Fibroblast of skin of left biceps (primary cell): ENCODE measurements at regions not wholly inside any gene's neighbourhood (a gene's known extent, or its start where the extent isn't known, plus 50 kb on each side); places are given as distances from the start of the nearest gene placed in this dataset.
A peak's percentile ranks its signal among the peaks of the same experiment; 100 is the strongest.
"Not testable (repeated sequence)": the region's sequence is repeated elsewhere in the genome, so short reads cannot be mapped to it uniquely, and the experiment has no call there.

Experiments used
- DNase-seq, 2 experiments: peaks; one replicate each; pipeline ENCODE4 v3.0.0-alpha.2; 2013; ENCODE audit warnings: low read depth in 2 of 2

DNA sequence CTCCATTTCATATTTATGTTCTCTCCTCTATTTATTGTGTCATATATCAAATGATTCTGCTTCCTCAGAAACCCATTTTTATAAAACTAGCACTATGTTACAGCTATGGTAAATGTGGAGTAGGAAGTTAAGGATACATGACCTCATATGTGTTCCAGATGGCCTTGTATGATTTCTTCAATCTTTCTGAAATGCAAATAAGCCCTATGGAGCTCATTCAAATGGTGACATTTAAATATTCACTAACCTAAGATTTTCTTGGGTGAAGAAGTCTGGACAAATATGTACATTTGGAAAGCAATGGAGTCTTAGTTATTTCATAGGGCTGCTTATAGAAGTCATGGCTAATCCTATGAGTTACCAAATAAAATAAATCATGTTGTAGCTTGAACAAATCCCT, 782.5 kb downstream of the STPG2 start:
- DNase-seq = no peak

DNA sequence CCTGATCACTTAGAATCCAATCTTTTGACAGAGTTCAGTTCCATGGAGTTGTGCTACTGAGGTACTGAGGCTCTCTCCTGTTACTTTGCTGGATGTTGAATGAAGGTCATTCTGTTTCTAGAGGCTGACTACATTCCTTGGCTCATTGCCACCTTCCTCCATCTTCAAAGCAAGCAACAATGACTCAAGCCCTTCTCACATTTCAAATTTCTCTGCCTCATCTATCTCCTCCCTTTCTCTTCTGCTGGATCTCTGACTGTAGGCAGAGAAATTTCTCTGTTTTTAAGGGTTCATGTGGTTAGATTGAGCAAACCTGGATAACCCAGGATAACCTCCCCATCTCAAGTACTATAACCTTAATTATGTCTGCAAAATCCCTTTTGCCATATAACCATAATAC, 775.4 kb downstream of the STPG2 start:
- peak; percentile 1 to 7 for DNase-seq

- DNase-seq = no peak
Observed at GRCh38 chr4:97370568-97370967, 772.7 kb downstream of the STPG2 start.

DNA sequence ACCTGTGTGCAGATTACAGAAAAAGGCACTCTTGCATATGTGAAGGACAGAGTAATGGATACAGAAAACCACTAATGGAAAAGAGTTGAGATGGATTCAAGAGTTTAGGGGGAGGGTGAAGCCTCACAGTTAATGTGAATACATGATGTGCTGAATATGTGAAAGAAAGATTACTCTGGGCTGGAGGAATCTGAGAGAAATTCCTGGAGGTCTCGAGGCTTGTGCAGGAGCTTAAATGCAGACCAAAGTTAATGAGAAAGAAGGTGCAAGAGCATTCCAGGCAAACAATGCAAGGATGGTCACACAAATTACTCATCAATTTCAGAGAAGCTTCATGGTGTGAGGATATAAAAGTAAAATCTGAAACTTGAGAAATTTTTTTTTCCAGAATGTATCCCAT, 768.8 kb downstream of the STPG2 start:
- no peak for DNase-seq

GRCh38 chr4:97386969-97387368, 756.3 kb downstream of the STPG2 start:
- no peak for DNase-seq

GRCh38 chr4:97394653-97395052, 748.6 kb downstream of the STPG2 start:
- DNase-seq = no peak

GRCh38 chr4:97396097-97396496, 747.2 kb downstream of the STPG2 start:
- DNase-seq = no peak

- DNase-seq = no peak
Observed at GRCh38 chr4:97396605-97397004, 746.7 kb downstream of the STPG2 start.

- no peak for DNase-seq
Observed at GRCh38 chr4:97404876-97405523, 738.3 kb downstream of the STPG2 start.

- DNase-seq = no peak
Observed at GRCh38 chr4:97411356-97411755, 731.9 kb downstream of the STPG2 start.

DNA sequence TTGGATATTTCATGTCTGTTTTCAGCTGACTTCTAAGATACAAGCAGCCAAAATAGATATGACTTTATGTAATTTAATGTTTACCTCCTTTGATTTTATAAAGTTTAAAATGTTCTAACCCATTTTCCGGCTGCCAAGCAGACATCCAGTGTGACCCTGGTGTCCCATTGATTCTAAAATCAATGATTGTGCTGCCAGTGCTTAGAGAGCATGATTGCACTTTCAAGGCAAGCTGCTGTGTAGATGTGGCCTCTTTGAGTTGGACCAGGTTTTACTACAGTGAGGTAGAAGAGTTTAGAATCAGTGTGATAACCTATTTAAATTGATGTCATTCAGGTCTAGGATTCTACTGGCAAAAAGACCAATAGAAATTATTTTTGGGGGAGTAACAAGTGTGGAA, 730.9 kb downstream of the STPG2 start:
- DNase-seq = no peak

GRCh38 chr4:97414161-97414560, 729.1 kb downstream of the STPG2 start:
- DNase-seq = no peak

GRCh38 chr4:97432551-97432950, 710.7 kb downstream of the STPG2 start:
- DNase-seq = no peak

- not testable (repeated sequence) for DNase-seq
Observed at GRCh38 chr4:97437998-97438705, 705.1 kb downstream of the STPG2 start.

- DNase-seq = no peak
Observed at GRCh38 chr4:97453186-97453585, 690.1 kb downstream of the STPG2 start.

DNA sequence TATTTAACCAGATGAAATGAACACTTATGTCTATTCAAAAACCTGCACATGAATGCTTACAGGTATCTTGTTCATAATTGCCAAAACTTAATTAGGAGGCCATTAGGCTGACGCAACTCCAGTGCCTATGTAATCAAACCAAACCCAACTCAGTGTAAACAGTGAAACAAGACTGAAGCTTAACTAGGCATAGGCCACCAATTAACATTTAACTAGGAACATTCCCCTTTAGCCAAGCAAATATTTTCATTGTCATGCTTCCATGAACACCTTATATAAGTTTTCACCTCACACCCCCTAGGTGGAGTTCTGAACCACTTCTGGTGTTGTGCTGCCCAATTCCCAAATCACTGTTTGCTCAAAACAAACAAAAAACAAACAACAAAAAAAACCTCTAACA, 686.0 kb downstream of the STPG2 start:
- no peak for DNase-seq

GRCh38 chr4:97468272-97468671, 675.0 kb downstream of the STPG2 start:
- no peak for DNase-seq

- DNase-seq = no peak
Observed at GRCh38 chr4:97475621-97476020, 667.7 kb downstream of the STPG2 start.

DNA sequence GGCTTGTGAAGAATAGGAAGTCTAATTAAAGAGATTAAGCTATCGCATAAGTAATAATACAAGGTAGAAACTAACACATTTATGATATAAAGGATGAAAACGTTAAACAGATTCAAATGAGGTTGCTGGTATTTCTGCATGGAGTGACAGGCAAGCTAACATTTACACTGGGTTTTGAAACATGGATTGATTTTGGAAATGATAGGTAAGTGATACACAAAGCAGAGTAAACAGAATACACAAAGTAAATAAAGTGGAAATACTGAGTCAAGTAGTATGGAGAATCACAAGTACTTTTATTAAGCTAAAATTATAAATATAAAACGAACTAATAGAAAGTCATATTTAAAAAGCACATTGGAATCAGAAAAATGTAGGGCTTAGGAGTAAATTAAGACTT, 665.3 kb downstream of the STPG2 start:
- DNase-seq = no peak

- DNase-seq = no peak
Observed at GRCh38 chr4:97479388-97479787, 663.9 kb downstream of the STPG2 start.

DNA sequence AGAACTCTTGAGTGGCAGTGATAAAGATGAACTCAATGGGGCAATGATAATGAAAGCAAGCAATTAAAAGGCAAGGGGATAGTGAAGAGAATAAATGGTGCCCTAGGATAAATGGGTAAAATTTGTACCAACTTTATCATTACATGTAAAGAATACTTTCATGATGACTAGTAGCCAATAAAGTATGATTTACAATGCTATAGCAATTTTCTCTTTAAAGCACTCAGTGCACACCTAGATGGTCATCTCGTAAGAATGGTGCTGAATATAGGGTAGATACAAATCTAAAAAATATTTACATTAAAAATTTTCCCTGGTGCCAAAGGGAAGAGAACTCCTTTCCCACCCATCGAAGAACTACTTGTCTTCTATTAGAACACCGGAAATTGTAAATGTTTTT, 651.4 kb downstream of the STPG2 start:
- no peak for DNase-seq

GRCh38 chr4:97493815-97494518, 649.3 kb downstream of the STPG2 start:
- no peak for DNase-seq

DNA sequence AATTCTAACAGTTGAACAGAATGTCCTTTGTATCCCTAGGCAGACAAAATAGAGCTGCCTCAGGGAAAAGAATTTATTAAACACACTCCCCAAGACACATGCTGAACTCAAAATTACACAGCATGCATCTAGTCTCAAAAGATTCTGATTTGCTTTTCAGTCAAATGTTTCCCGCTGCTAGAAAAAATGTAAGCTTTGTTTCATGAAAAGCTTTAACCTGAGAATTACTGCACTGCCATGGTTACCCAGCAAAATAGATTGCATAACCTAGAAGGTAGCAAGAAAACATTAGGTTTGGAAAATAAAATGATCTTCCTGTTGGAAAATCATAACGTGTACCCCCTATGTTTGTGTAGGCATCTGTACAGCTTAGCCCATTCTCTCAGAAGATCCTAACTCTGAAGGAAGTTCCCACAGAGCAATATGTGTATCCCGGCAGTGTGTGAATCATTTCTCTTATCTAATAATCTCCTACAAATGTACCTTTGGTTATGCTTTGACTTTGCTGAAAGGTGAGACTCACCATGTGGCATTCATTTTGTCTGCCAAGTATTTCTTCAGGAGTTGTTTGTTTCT, 646.9 kb downstream of the STPG2 start:
- no peak for DNase-seq
